HG03558 (cell line): ENCODE measurements at regions not wholly inside any gene's neighbourhood (a gene's known extent, or its start where the extent isn't known, plus 50 kb on each side); places are given as distances from the start of the nearest gene placed in this dataset.

Experiments used
- ATAC-seq: cut with Tn5 transposase; IDR thresholded peaks from one replicate; pipeline ENCODE4 v1.9.1; 2021; ENCODE audit warnings: moderate number of reproducible peaks; ENCODE audit not compliant: unreplicated experiment; ENCODE audit errors: extremely low read depth

- no peak for ATAC-seq
Observed at GRCh38 chr13:40178130-40178529, 488.3 kb downstream of the FOXO1 start.

DNA sequence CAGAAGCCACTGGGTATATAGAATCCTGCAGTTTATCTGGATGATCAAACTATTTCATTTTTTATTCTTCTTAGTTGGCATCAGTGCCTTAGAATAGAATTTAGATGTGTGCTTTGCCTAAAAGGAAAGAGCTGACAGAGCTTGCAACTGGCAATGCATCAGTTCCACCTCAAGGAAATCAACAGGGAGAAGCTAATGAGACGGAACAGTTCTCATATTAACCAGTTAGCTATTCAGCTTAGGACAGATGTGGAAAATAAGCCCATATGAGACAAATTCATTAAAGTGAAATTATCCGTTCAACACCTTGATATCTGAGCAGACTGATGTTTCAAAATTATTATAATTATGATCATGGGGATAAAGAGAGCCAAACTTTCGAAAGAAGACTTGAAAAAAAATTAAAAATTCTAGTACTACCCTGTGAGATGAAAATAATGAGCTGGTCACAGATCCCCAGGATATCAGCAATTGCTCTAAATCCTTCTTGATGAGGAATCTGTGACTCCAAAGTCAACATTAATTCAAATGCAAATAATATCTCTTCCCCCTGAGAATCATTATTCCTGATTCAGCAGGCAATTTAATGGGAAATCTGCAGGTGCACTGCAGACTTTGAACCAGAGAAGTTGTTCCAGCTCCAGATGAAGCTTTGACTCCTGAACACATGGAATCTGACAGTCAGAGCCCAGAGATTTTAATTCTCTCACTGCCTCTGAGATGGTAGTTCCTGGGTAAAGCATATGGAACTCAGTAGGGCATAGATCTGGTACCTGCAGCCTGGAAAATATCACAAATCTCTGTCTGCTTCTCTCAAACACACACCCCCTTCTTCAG is 486.8 kb downstream of the FOXO1 start:
- ATAC-seq: no peak

- no peak for ATAC-seq
Observed at GRCh38 chr13:40180776-40181175, 485.7 kb downstream of the FOXO1 start.

DNA sequence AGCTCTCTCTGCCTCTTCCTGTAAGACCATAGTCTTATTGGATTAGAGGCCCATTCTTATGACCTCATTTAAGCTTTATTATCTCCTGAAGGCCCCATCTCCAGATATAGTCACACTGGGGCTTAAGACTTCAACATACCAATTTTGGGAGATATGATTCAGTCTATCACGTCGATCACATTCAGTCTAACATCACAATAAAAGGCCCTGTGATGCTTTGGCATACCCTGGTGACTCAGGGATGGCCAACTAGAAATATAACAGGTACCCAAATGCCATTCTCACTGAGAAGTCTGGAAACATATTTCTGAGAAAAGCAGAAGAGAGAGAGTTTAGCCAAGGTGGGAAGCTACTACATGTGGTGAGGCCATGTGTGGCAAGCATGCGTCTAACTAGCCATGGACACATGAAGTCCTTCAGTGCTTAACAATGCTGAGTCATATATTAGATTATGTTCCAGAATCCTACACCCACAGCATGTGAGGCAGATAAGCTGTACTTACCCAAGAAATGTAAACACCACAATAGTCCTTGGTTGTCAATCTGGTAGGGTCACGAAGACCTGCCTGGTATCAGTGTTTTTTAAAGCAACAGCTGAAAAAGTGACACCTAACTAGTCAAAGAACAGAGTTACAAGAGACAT is 485.1 kb downstream of the FOXO1 start:
- ATAC-seq: no peak

GRCh38 chr13:40182591-40182990 is 483.9 kb downstream of the FOXO1 start:
- no peak for ATAC-seq

- no peak for ATAC-seq
Observed at GRCh38 chr13:40185414-40185813, 481.0 kb downstream of the FOXO1 start.

DNA sequence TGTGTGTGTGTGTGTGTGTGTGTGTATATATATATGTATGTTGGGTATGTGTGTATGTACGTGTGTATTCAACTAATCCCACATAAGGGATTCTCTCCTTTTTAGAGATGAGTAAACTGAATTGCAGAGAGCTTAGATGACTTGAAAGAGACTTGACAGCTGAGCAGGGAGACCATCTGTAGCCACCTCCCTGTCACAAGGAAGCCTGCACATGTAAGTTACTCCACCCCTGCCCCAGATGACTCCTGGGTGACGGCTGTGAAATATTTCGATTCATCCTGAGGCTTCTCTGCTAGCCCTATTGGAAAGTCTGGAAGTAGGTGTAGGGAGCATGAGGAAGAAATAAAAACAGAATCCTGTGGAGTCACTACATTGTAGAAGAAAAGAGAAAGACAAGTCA is 480.4 kb downstream of the FOXO1 start:
- ATAC-seq: no peak

- ATAC-seq: no peak
Observed at GRCh38 chr13:40186626-40187323, 479.7 kb downstream of the FOXO1 start.

DNA sequence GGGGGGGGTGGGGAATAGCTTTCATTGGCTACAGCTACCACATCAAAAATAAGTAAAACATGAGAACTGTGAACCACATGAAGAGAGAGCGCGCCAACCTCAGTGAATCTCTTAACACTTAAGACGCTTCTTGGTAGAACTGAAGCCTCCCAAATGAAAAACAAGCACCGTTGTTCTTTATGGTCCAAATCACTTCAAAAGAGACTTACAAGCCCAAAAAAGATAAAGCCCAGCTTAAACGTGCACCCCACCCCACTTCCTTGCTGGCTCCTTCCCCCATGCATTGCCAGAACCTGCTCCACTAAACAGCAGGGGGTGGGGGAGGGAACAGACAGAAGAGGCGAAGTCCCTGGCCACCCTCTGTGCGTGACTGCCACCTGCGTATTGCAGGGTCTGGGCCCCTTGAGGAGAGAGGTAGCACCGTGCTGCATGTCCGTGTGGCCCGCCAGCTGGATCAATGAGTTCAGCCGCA is 479.1 kb downstream of the FOXO1 start:
- ATAC-seq: no peak

DNA sequence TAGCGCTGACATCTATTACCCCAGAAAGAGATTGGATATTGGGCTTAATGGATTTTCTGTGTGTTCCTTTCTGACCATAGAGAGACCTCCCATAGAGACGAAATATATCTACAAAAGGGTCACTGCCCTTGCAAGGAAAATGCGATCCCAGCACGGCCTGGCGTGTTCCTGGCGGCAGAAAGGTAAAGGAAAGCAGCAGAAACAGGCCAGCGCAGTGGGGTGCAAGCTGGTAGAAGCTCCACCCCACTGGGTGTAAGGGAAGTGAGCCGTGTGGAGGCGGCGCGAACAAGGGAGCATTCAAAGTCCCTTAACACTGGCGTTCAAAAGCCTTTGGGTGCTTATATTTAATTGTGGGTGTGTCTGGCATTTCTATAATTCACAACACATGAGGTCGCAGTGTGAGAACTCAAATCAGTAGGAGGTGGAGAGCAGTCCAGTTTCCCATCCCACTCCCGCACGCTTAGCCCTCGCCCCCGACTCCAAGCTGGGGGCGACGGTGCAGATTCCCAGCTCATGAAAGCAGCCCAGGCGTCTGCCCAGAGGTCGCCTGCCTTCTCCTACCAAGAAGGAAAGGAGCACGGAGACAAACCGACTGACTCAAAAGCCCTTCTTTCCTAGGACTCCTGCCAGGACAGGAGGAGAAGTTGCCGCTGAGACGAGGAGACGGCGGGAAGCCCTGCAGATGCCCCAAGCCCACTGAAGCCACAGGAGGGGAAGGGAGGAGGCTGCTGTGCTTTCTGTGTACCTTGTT is 478.4 kb downstream of the FOXO1 start:
- no peak for ATAC-seq

DNA sequence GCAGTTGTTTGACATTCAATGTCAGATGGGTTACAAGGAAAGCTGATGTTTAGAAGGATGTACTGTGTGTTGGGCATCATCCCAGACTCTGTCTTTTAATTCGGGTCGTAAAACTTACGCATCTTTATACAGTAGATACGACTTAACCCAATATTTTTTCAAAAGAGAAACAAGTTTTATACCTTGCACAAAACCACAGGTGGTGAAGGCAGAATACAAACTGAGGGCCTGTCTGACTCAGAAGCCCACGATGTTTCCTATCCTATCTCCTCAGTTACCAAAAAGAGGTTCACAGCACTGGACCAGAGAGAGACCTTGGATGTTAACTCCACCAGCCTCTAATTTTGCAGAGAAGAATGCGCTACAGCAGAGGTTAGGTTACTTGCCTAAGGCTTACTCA is 477.0 kb downstream of the FOXO1 start:
- no peak for ATAC-seq

DNA sequence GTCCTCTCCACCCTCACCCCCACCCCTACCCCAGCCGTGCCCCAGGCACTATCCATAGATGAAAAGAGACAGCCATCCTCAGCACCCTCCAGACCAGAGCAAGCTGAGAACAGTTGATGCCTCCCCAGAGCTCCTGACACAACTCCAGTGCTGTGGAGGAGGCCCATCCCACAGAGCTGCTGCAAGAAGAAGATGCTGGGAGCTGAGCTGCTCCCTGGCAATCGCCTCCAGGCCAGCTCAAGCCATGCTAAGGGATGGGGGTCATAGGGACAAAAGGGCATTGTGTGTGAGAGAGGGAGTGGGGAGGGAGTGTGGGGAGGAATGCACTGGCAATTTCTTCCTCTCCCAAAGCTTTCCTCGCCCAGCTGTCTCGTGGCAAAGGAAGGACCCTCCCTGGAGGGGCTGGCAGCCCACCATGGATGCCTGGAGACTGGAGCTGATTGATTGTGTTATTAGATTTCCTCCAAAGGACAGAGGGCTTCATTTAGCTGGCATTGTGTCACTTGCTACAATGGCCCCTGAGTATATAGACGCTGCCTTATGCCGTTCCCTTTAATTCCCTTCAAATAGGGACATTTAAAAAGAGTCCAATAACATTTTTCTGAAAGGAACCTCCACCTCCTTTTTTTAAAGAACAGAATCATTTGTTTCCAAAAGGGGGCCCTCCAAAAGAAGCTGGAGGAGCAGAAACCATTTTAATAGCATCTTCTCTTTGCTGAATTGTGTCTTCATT is 476.4 kb downstream of the FOXO1 start:
- ATAC-seq: no peak

GRCh38 chr13:40190641-40191100 is 475.8 kb downstream of the FOXO1 start:
- no peak for ATAC-seq

- ATAC-seq: no peak
Observed at GRCh38 chr13:40191186-40191980, 475.1 kb downstream of the FOXO1 start.

GRCh38 chr13:40192452-40192851 is 474.0 kb downstream of the FOXO1 start:
- ATAC-seq: no peak

- no peak for ATAC-seq
Observed at GRCh38 chr13:40192858-40193257, 473.6 kb downstream of the FOXO1 start.

GRCh38 chr13:40193286-40194223 is 472.9 kb downstream of the FOXO1 start:
- ATAC-seq: no peak
